DOHH2 (cell line): ENCODE measurements at regions not wholly inside any gene's neighbourhood (a gene's known extent, or its start where the extent isn't known, plus 50 kb on each side); places are given as distances from the start of the nearest gene placed in this dataset.

Experiments used
- CTCF ChIP-seq: fragments of 200-600 bp; sonication (generic); IDR thresholded peaks from one replicate; pipeline ENCODE4 v1.5.1; 2014; ENCODE audit warnings: antibody characterized with exemption, mild to moderate bottlenecking, low read depth, low read length; ENCODE audit not compliant: poor library complexity, severe bottlenecking
- EZH2phosphoT487 ChIP-seq: fragments of 200-600 bp; sonication (generic); IDR thresholded peaks from 2 replicates; pipeline ENCODE4 v1.6.1; 2017; ENCODE audit warnings: borderline replicate concordance, mild to moderate bottlenecking, antibody characterized with exemption, low read length, moderate library complexity, mixed read lengths

GRCh38 chr12:67040861-67041137 is 228.4 kb upstream of the CAND1 start:
- TF ChIP-seq CTCF (no peak), EZH2phosphoT487 (no peak)
